ENCODE measurements at regions not wholly inside any gene's neighbourhood (a gene's known extent, or its start where the extent isn't known, plus 50 kb on each side); places are given as distances from the start of the nearest gene placed in this dataset.

DNA sequence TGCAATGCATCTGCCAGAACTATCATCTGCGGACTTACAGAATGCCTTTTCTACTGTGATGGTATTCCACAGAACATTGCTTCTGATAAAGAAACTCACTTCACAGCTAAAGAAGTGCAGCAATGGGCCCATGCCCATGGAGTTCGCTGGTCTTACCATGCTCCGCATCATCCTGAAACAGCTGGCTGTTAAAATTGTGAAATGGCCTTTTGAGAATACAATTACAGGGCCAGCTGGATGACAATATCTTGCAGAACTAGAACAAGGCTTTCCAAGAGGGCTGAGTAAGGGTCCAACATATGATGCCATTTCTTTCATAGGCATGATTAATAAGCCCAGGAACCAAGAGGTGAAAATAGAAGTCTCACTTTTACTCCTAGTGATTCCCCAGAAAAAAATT lies 104.1 kb upstream of the ADCY1 start:
- TF ChIP-seq, protein P1, sequence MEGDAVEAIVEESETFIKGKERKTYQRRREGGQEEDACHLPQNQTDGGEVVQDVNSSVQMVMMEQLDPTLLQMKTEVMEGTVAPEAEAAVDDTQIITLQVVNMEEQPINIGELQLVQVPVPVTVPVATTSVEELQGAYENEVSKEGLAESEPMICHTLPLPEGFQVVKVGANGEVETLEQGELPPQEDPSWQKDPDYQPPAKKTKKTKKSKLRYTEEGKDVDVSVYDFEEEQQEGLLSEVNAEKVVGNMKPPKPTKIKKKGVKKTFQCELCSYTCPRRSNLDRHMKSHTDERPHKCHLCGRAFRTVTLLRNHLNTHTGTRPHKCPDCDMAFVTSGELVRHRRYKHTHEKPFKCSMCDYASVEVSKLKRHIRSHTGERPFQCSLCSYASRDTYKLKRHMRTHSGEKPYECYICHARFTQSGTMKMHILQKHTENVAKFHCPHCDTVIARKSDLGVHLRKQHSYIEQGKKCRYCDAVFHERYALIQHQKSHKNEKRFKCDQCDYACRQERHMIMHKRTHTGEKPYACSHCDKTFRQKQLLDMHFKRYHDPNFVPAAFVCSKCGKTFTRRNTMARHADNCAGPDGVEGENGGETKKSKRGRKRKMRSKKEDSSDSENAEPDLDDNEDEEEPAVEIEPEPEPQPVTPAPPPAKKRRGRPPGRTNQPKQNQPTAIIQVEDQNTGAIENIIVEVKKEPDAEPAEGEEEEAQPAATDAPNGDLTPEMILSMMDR (IDR thresholded peaks at IDR 0.05) = no peak
- Histone ChIP-seq H3K27ac (no peak overlapping the region), H3K9me3 (no peaks in the 10 kb centered on the region), H3K4me1 (no peaks in the 10 kb centered on the region), H3K27me3 (peaks cover 0 to 2% of the 10 kb centered on the region in 2 donors), H3K4me3 (no peak overlapping the region), H3K36me3 (no peaks in the 10 kb centered on the region)
- no peak for DNase-seq (ENCODE audit: low spot score)

DNA sequence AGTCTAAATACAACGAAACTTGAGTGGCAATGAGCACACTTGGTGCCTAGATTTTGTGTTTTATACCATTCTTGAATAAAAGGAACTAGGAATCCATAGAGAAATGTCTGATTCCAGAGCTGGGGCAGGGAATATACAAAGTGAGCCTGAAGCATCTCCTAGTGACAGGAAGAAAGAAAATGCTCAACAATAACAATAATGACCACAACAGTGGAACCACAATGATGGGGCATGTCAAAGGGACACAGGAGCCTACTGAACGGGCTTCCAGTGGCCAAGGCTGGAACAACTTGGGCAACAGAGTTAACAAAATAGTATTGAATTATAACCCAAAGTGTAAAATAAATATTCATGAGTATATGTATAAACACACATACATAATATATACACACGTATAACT lies 94.4 kb upstream of the ADCY1 start:
- Histone ChIP-seq H3K4me1 (no peaks in the 10 kb centered on the region), H3K27me3 (no peaks in the 10 kb centered on the region), H3K27ac (no peak overlapping the region), H3K9me3 (no peaks in the 10 kb centered on the region), H3K36me3 (no peaks in the 10 kb centered on the region), H3K4me3 (no peak overlapping the region)
- DNase-seq (ENCODE audit: low spot score) = no peak
- TF ChIP-seq, protein P1 (IDR thresholded peaks at IDR 0.05) = no peak

DNA sequence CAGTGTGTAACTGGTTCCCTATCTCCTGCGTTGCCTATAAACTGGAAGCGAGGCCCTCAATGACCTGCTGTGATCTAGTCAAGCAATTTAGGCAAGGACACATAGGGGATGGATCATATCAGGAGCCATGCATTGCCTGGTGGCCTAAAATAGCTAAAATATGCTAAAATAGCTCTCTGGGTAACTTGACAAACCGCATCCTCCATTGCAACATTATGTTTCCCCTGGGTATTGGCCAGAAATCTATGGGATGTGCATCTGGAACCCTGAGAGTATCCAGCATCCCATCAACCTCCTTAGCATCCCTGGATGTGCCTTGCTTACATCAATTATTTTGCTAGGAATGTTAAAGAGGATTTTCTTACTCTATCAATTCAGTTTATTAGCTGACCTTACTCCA lies 91.7 kb upstream of the ADCY1 start:
- H3K27me3 ChIP-seq = no peaks in the 10 kb centered on the region
- DNase-seq (ENCODE audit: low spot score) = no peak
- no peaks in the 10 kb centered on the region for H3K4me1 ChIP-seq
- no peak overlapping the region for H3K4me3 ChIP-seq
- H3K27ac ChIP-seq = no peak overlapping the region
- H3K36me3 ChIP-seq = no peaks in the 10 kb centered on the region
- TF ChIP-seq, protein P1 (IDR thresholded peaks at IDR 0.05) = no peak
- no peaks in the 10 kb centered on the region for H3K9me3 ChIP-seq

DNA sequence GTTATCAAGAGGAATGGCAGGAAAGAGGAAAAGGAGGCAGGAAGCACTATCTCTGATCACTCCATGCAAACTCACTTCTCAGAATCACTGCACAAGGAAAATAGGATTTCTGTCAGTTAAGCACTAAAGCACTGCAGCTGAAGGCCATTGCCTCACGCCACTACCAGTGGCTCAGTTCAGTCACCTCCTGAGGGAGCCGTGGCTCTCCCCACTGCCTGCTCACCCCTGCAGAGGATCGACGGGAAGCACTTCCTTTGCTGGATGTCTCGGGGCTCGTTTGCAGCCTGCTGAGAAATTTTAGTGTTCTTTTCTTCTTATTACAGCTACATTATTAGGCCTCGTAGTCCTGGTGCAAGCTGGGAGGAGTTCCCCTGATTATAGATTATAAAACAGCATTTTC lies 90.1 kb upstream of the ADCY1 start:
- TF ChIP-seq, protein P1 (IDR thresholded peaks at IDR 0.05) = no peak
- Histone ChIP-seq H3K4me3 (no peak overlapping the region), H3K36me3 (no peaks in the 10 kb centered on the region), H3K4me1 (no peaks in the 10 kb centered on the region), H3K27ac (no peak overlapping the region), H3K9me3 (no peaks in the 10 kb centered on the region), H3K27me3 (no peaks in the 10 kb centered on the region)
- DNase-seq (ENCODE audit: low spot score) = no peak

DNA sequence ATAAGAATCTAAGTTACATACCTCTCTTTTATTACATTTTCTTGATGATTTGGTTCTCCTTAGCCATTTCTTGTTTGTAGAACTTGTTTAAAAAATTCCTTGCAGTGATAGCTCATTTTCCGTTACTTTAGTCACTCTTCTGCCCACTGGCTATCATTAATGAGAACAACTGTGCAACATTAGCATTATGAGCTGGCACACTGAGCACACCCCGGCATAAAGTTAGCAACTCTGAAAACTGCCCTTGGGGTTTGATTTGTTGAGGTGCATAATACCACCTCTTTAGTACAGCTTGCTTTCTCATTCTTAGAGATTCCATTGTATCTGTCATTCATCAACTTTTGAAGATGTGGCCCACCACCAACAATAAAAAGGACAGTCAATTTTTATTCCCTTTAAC lies 87.6 kb upstream of the ADCY1 start:
- DNase-seq (ENCODE audit: low spot score) = no peak
- TF ChIP-seq, protein P1 (IDR thresholded peaks at IDR 0.05) = no peak
- H3K36me3 ChIP-seq = no peaks in the 10 kb centered on the region
- no peak overlapping the region for H3K27ac ChIP-seq
- H3K4me3 ChIP-seq = no peak overlapping the region
- no peaks in the 10 kb centered on the region for H3K4me1 ChIP-seq
- no peaks in the 10 kb centered on the region for H3K9me3 ChIP-seq
- H3K27me3 ChIP-seq = no peaks in the 10 kb centered on the region

DNA sequence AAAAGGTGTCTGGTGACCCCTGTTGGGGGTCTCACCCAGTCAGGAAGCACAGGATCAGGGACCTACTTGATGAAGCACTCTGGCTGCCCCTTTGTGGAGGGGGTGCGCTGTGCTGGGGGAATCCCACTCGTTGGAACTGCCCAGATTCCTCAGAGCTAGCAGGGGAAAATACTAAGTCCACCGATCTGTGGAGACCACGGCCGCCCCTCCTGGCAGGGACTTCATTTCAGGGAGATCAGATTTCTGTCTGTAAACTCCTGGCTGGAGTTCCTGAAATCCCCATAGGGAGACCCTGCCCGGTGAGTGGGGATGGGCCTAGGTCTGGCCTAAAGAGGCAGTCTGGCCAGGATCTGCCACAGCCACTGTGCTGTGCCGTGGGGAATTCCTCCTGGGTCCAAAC lies 79.3 kb upstream of the ADCY1 start:
- no peaks in the 10 kb centered on the region for H3K36me3 ChIP-seq
- no peaks in the 10 kb centered on the region for H3K4me1 ChIP-seq
- H3K9me3 ChIP-seq = no peaks in the 10 kb centered on the region
- DNase-seq (ENCODE audit: low spot score) = no peak
- no peaks in the 10 kb centered on the region for H3K27me3 ChIP-seq
- H3K4me3 ChIP-seq = no peak overlapping the region
- no peak overlapping the region for H3K27ac ChIP-seq
- TF ChIP-seq, protein P1 (IDR thresholded peaks at IDR 0.05) = no peak

Measured in right atrium auricular region (tissue), 2 donors.